ENCODE measurements at regions not wholly inside any gene's neighbourhood (a gene's known extent, or its start where the extent isn't known, plus 50 kb on each side); places are given as distances from the start of the nearest gene placed in this dataset.

GRCh38 chrX:74061879-74062278 is 209.4 kb upstream of the XIST start:
- Mint-ChIP-seq H3K9me3 (no peaks in the 10 kb centered on the region), H3K36me3 (no peaks in the 10 kb centered on the region), H3K4me3 (no peak overlapping the region), H3K4me1 (peaks cover 19% of the 10 kb centered on the region), H3K27ac (no peak overlapping the region), H3K27me3 (ENCODE audit: low read depth) (no peaks in the 10 kb centered on the region)
- CTCF ChIA-PET = interaction anchor here (0.6 kb wide), 1 partner anchor 326 kb away, joined by 3 read pairs; no protein-coding TSS in a partner anchor
- POLR2A ChIA-PET = no interaction called here
- no peak for DNase-seq (ENCODE audit: low spot score)
- no peak for TF ChIP-seq TEAD1 (CRISPR knock-in tag; IDR thresholded peaks at IDR 0.05)
- TF ChIP-seq, protein P1, sequence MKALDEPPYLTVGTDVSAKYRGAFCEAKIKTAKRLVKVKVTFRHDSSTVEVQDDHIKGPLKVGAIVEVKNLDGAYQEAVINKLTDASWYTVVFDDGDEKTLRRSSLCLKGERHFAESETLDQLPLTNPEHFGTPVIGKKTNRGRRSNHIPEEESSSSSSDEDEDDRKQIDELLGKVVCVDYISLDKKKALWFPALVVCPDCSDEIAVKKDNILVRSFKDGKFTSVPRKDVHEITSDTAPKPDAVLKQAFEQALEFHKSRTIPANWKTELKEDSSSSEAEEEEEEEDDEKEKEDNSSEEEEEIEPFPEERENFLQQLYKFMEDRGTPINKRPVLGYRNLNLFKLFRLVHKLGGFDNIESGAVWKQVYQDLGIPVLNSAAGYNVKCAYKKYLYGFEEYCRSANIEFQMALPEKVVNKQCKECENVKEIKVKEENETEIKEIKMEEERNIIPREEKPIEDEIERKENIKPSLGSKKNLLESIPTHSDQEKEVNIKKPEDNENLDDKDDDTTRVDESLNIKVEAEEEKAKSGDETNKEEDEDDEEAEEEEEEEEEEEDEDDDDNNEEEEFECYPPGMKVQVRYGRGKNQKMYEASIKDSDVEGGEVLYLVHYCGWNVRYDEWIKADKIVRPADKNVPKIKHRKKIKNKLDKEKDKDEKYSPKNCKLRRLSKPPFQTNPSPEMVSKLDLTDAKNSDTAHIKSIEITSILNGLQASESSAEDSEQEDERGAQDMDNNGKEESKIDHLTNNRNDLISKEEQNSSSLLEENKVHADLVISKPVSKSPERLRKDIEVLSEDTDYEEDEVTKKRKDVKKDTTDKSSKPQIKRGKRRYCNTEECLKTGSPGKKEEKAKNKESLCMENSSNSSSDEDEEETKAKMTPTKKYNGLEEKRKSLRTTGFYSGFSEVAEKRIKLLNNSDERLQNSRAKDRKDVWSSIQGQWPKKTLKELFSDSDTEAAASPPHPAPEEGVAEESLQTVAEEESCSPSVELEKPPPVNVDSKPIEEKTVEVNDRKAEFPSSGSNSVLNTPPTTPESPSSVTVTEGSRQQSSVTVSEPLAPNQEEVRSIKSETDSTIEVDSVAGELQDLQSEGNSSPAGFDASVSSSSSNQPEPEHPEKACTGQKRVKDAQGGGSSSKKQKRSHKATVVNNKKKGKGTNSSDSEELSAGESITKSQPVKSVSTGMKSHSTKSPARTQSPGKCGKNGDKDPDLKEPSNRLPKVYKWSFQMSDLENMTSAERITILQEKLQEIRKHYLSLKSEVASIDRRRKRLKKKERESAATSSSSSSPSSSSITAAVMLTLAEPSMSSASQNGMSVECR (CRISPR knock-in tag; IDR thresholded peaks at IDR 0.05; ENCODE audit: borderline replicate concordance) = no peak
- no peak for TF ChIP-seq ATF6 (CRISPR knock-in tag; IDR thresholded peaks at IDR 0.05)
- TF ChIP-seq ETV6 (CRISPR knock-in tag; IDR thresholded peaks at IDR 0.05) = no peak
- TF ChIP-seq, protein P2, sequence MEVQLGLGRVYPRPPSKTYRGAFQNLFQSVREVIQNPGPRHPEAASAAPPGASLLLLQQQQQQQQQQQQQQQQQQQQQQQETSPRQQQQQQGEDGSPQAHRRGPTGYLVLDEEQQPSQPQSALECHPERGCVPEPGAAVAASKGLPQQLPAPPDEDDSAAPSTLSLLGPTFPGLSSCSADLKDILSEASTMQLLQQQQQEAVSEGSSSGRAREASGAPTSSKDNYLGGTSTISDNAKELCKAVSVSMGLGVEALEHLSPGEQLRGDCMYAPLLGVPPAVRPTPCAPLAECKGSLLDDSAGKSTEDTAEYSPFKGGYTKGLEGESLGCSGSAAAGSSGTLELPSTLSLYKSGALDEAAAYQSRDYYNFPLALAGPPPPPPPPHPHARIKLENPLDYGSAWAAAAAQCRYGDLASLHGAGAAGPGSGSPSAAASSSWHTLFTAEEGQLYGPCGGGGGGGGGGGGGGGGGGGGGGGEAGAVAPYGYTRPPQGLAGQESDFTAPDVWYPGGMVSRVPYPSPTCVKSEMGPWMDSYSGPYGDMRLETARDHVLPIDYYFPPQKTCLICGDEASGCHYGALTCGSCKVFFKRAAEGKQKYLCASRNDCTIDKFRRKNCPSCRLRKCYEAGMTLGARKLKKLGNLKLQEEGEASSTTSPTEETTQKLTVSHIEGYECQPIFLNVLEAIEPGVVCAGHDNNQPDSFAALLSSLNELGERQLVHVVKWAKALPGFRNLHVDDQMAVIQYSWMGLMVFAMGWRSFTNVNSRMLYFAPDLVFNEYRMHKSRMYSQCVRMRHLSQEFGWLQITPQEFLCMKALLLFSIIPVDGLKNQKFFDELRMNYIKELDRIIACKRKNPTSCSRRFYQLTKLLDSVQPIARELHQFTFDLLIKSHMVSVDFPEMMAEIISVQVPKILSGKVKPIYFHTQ (CRISPR knock-in tag; IDR thresholded peaks at IDR 0.05) = no peak
- TF ChIP-seq, protein P3, sequence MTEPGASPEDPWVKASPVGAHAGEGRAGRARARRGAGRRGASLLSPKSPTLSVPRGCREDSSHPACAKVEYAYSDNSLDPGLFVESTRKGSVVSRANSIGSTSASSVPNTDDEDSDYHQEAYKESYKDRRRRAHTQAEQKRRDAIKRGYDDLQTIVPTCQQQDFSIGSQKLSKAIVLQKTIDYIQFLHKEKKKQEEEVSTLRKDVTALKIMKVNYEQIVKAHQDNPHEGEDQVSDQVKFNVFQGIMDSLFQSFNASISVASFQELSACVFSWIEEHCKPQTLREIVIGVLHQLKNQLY (CRISPR knock-in tag; IDR thresholded peaks at IDR 0.05) = no peak
- no peak for TF ChIP-seq ZNF671 (CRISPR knock-in tag; IDR thresholded peaks at IDR 0.05)
- no peak for TF ChIP-seq ZBTB21 (CRISPR knock-in tag; IDR thresholded peaks at IDR 0.05; ENCODE audit: borderline replicate concordance)
- TF ChIP-seq, protein P4, sequence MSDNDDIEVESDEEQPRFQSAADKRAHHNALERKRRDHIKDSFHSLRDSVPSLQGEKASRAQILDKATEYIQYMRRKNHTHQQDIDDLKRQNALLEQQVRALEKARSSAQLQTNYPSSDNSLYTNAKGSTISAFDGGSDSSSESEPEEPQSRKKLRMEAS (CRISPR knock-in tag; IDR thresholded peaks at IDR 0.05) = no peak
- TF ChIP-seq, protein P5, sequence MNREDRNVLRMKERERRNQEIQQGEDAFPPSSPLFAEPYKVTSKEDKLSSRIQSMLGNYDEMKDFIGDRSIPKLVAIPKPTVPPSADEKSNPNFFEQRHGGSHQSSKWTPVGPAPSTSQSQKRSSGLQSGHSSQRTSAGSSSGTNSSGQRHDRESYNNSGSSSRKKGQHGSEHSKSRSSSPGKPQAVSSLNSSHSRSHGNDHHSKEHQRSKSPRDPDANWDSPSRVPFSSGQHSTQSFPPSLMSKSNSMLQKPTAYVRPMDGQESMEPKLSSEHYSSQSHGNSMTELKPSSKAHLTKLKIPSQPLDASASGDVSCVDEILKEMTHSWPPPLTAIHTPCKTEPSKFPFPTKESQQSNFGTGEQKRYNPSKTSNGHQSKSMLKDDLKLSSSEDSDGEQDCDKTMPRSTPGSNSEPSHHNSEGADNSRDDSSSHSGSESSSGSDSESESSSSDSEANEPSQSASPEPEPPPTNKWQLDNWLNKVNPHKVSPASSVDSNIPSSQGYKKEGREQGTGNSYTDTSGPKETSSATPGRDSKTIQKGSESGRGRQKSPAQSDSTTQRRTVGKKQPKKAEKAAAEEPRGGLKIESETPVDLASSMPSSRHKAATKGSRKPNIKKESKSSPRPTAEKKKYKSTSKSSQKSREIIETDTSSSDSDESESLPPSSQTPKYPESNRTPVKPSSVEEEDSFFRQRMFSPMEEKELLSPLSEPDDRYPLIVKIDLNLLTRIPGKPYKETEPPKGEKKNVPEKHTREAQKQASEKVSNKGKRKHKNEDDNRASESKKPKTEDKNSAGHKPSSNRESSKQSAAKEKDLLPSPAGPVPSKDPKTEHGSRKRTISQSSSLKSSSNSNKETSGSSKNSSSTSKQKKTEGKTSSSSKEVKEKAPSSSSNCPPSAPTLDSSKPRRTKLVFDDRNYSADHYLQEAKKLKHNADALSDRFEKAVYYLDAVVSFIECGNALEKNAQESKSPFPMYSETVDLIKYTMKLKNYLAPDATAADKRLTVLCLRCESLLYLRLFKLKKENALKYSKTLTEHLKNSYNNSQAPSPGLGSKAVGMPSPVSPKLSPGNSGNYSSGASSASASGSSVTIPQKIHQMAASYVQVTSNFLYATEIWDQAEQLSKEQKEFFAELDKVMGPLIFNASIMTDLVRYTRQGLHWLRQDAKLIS (CRISPR knock-in tag; IDR thresholded peaks at IDR 0.05; ENCODE audit: borderline replicate concordance) = no peak
- TF ChIP-seq EMX1 (CRISPR knock-in tag; IDR thresholded peaks at IDR 0.05) = no peak
- no peak for TF ChIP-seq NR3C1 (CRISPR knock-in tag; conservative IDR thresholded peaks at IDR 0.05; ENCODE audit: low read depth)
- TF ChIP-seq TP53 (CRISPR knock-in tag; IDR thresholded peaks at IDR 0.05) = no peak
- no peak for TF ChIP-seq FOXP4 (CRISPR knock-in tag; IDR thresholded peaks at IDR 0.05)
- TF ChIP-seq, protein P6, sequence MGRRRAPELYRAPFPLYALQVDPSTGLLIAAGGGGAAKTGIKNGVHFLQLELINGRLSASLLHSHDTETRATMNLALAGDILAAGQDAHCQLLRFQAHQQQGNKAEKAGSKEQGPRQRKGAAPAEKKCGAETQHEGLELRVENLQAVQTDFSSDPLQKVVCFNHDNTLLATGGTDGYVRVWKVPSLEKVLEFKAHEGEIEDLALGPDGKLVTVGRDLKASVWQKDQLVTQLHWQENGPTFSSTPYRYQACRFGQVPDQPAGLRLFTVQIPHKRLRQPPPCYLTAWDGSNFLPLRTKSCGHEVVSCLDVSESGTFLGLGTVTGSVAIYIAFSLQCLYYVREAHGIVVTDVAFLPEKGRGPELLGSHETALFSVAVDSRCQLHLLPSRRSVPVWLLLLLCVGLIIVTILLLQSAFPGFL (CRISPR knock-in tag; IDR thresholded peaks at IDR 0.05; ENCODE audit: borderline replicate concordance) = no peak
- TF ChIP-seq SMAD4 (CRISPR knock-in tag; IDR thresholded peaks at IDR 0.05) = no peak
- no peak for TF ChIP-seq SOX15 (CRISPR knock-in tag; IDR thresholded peaks at IDR 0.05)
- no peak for TF ChIP-seq ZNF138 (CRISPR knock-in tag; conservative IDR thresholded peaks at IDR 0.05)
- TF ChIP-seq ZNF317 (CRISPR knock-in tag; IDR thresholded peaks at IDR 0.05; ENCODE audit: borderline replicate concordance, low read depth) = no peak
- ATAC-seq = no peak
